HK-2 (cell line): ENCODE measurements at regions not wholly inside any gene's neighbourhood (a gene's known extent, or its start where the extent isn't known, plus 50 kb on each side); places are given as distances from the start of the nearest gene placed in this dataset.
"Not testable (repeated sequence)": the region's sequence is repeated elsewhere in the genome, so short reads cannot be mapped to it uniquely, and the experiment has no call there.

Source experiments
- DNase-seq: peaks from one replicate; pipeline ENCODE4 v3.0.0-alpha.2; 2018; ENCODE audit not compliant: unreplicated experiment

GRCh38 chr16:10232757-10233156 lies 50.5 kb upstream of the GRIN2A start:
- no peak for DNase-seq

GRCh38 chr16:10239640-10240039 lies 57.4 kb upstream of the GRIN2A start:
- no peak for DNase-seq

GRCh38 chr16:10240854-10241613 lies 58.8 kb upstream of the GRIN2A start:
- DNase-seq: no peak

GRCh38 chr16:10242097-10242496 lies 59.9 kb upstream of the GRIN2A start:
- no peak for DNase-seq

GRCh38 chr16:10242916-10243315 lies 60.7 kb upstream of the GRIN2A start:
- DNase-seq: no peak

- DNase-seq: no peak
These were observed 62.8 kb upstream of the GRIN2A start for GRCh38 chr16:10245002-10245401.

- DNase-seq: no peak
These were observed 68.1 kb upstream of the GRIN2A start for GRCh38 chr16:10250137-10250828.

- DNase-seq: no peak
These were observed 69.9 kb upstream of the GRIN2A start for GRCh38 chr16:10252155-10252554.

- no peak for DNase-seq
These were observed 71.2 kb upstream of the GRIN2A start for GRCh38 chr16:10253409-10253808.

- no peak for DNase-seq
These were observed 73.5 kb upstream of the GRIN2A start for GRCh38 chr16:10255728-10256127.

- peak; percentile 30 for DNase-seq
These were observed 74.8 kb upstream of the GRIN2A start for GRCh38 chr16:10256784-10257641.

GRCh38 chr16:10257642-10258251 lies 75.5 kb upstream of the GRIN2A start:
- not testable (repeated sequence) for DNase-seq

- peak; percentile 11 for DNase-seq
These were observed 76.8 kb upstream of the GRIN2A start for GRCh38 chr16:10258930-10259603.

- no peak for DNase-seq
These were observed 78.8 kb upstream of the GRIN2A start for GRCh38 chr16:10261077-10261476.

- DNase-seq: not testable (repeated sequence)
These were observed 79.3 kb upstream of the GRIN2A start for GRCh38 chr16:10261526-10261925.

- no peak for DNase-seq
These were observed 80.3 kb upstream of the GRIN2A start for GRCh38 chr16:10262377-10263132.

GRCh38 chr16:10265770-10266615 lies 83.8 kb upstream of the GRIN2A start:
- DNase-seq: no peak

- no peak for DNase-seq
These were observed 84.6 kb upstream of the GRIN2A start for GRCh38 chr16:10266809-10267208.

GRCh38 chr16:10269632-10270031 lies 87.4 kb upstream of the GRIN2A start:
- no peak for DNase-seq
